GM12878 (cell line): ENCODE measurements at regions not wholly inside any gene's neighbourhood (a gene's known extent, or its start where the extent isn't known, plus 50 kb on each side); places are given as distances from the start of the nearest gene placed in this dataset.

Source experiments
- ATAC-seq: fragments of 200-7000 bp; cut with Tn5 transposase; 3 replicates; pipeline ENCODE4 v1.9.1; 2020; ENCODE audit warnings: mild to moderate bottlenecking, moderate library complexity
- BruUV-seq: library from RNA; stranded (reverse); fragments of 400-500 nt; replicated peaks from 2 replicates; lab custom pipeline; 2021; lab: Mats Ljungman, UMichigan
- CTCF ChIA-PET: fragments of 300-600 bp; sonication (Branson Sonifier 250); formaldehyde crosslinking; extraction: SDS; loops from one replicate; lab custom pipeline; 2021; ENCODE audit warnings: inconsistent platforms; lab: Yijun Ruan, JAX
- POLR2A ChIA-PET: fragments of 350-600 bp; formaldehyde crosslinking; extraction: SDS; loops from one replicate; lab custom pipeline; 2021; ENCODE audit warnings: inconsistent platforms; lab: Charles Lee
- RAD21 ChIA-PET: fragments of 300-600 bp; sonication (Branson Sonifier 250); formaldehyde crosslinking; loops from one replicate; lab custom pipeline; 2023; ENCODE audit warnings: antibody characterized with exemption; ENCODE audit not compliant: unreplicated experiment; lab: Charles Lee
- SMC1A ChIA-PET: fragments of 300-600 bp; sonication (Branson Sonifier 250); formaldehyde crosslinking; loops from one replicate; lab custom pipeline; 2023; ENCODE audit not compliant: unreplicated experiment, uncharacterized antibody; lab: Charles Lee
- DNase-seq: peaks from one replicate; pipeline ENCODE4 v3.0.0-alpha.2; 2011; ENCODE audit warnings: low read depth, low spot score
- FAIRE-seq: peaks from 3 replicates; lab custom pipeline; 2011; peaks lifted over from hg19 to GRCh38; lab: Jason Lieb, UNC
- H2AFZ ChIP-seq: 2 replicates; pipeline ENCODE4 v1.6.0; 2011; ENCODE audit warnings: low read depth, low read length, control low read depth; ENCODE audit not compliant: control insufficient read depth
- H3K27ac ChIP-seq: 2 replicates; pipeline ENCODE4 v1.5.1; 2011; ENCODE audit warnings: control low read depth; ENCODE audit not compliant: control insufficient read depth, insufficient read depth
- H3K27me3 ChIP-seq, 2 experiments: replicated peaks in 1 of 2; 2 replicates each; pipeline versions ENCODE4 v1.6.0 to v1.6.1; 2011; ENCODE audit warnings: low read length in 1 of 2; ENCODE audit not compliant: control insufficient read depth in 2 of 2, insufficient read depth in 2 of 2
- H3K36me3 ChIP-seq, 2 experiments: 2 replicates each; pipeline ENCODE4 v1.5.1; 2011; ENCODE audit warnings: low read length in 1 of 2; ENCODE audit not compliant: control insufficient read depth in 2 of 2, insufficient read depth in 2 of 2
- H3K4me1 ChIP-seq: 2 replicates; pipeline ENCODE4 v1.6.1; 2011; ENCODE audit warnings: mild to moderate bottlenecking, low read length, moderate library complexity, mixed read lengths; ENCODE audit not compliant: control insufficient read depth, insufficient read depth
- H3K4me2 ChIP-seq: 2 replicates; pipeline ENCODE4 v1.6.0; 2011; ENCODE audit warnings: control low read depth; ENCODE audit not compliant: control insufficient read depth, insufficient read depth
- H3K4me3 ChIP-seq: fragments of 200-600 bp; sonication (generic); 2 replicates; pipeline ENCODE4 v1.5.1; 2016
- H3K79me2 ChIP-seq: 2 replicates; pipeline ENCODE4 v1.6.0; 2011; ENCODE audit warnings: low read length; ENCODE audit not compliant: control insufficient read depth, insufficient read depth
- H3K9ac ChIP-seq: 2 replicates; pipeline ENCODE4 v1.8.0; 2011; ENCODE audit warnings: low read length, control low read depth, mixed read lengths; ENCODE audit not compliant: control insufficient read depth, insufficient read depth
- H3K9me3 ChIP-seq: replicated peaks from 3 replicates; pipeline ENCODE4 v1.5.1; 2011; ENCODE audit warnings: mild to moderate bottlenecking, low read length; ENCODE audit not compliant: control insufficient read depth, insufficient read depth
- H4K20me1 ChIP-seq: 2 replicates; pipeline ENCODE4 v1.6.0; 2011; ENCODE audit not compliant: control insufficient read depth, insufficient read depth
- ATF7 ChIP-seq: fragments of 450-650 bp; IDR thresholded peaks from 2 replicates; pipeline ENCODE4 v1.6.1; 2016; ENCODE audit warnings: low read depth, mild to moderate bottlenecking
- BRCA1 ChIP-seq: IDR thresholded peaks from 2 replicates; pipeline ENCODE4 v1.6.1; 2011; ENCODE audit warnings: low read depth, low read length, improper control_type of control experiment
- EP300 ChIP-seq, 2 experiments: fragments of 150-350 bp in 1 of 2; IDR thresholded peaks; 2 replicates each; pipeline ENCODE4 v1.6.1; 2011 to 2012; ENCODE audit warnings: low read depth in 2 of 2, low read length in 2 of 2, borderline replicate concordance in 1 of 2, improper control_type of control experiment in 1 of 2, inconsistent platforms in 1 of 2; ENCODE audit not compliant: control insufficient read depth in 1 of 2
- FOS ChIP-seq: IDR thresholded peaks from 3 replicates; pipeline ENCODE4 v1.6.1; 2011; ENCODE audit warnings: borderline replicate concordance; ENCODE audit not compliant: insufficient read length; ENCODE audit errors: extremely low read depth
- HCFC1 ChIP-seq: fragments of 150-350 bp; IDR thresholded peaks from 2 replicates; pipeline ENCODE4 v1.6.1; 2014; ENCODE audit warnings: low read length
- MEF2A ChIP-seq: IDR thresholded peaks from 2 replicates; pipeline ENCODE4 v1.6.1; 2011; ENCODE audit warnings: low read depth, mild to moderate bottlenecking, low read length, moderate library complexity; ENCODE audit not compliant: insufficient read depth
- MTA3 ChIP-seq: IDR thresholded peaks from 2 replicates; pipeline ENCODE4 v1.6.1; 2012; ENCODE audit warnings: low read length, inconsistent platforms, borderline replicate concordance
- MXI1 ChIP-seq: fragments of 150-350 bp; IDR thresholded peaks from 2 replicates; pipeline ENCODE4 v1.6.1; 2011; ENCODE audit warnings: low read depth, mild to moderate bottlenecking, inconsistent platforms, low read length, improper control_type of control experiment
- MYB ChIP-seq: fragments of 150-350 bp; IDR thresholded peaks from 2 replicates; pipeline ENCODE4 v1.6.1; 2014; ENCODE audit warnings: mild to moderate bottlenecking, low read depth, low read length, borderline replicate concordance
- NBN ChIP-seq: fragments of 450-650 bp; IDR thresholded peaks from 2 replicates; pipeline ENCODE4 v1.6.1; 2016
- NFYA ChIP-seq: IDR thresholded peaks from 2 replicates; pipeline ENCODE4 v1.6.1; 2011; ENCODE audit warnings: low read depth, mild to moderate bottlenecking, low read length, improper control_type of control experiment, borderline replicate concordance
- NFYB ChIP-seq: IDR thresholded peaks from 2 replicates; pipeline ENCODE4 v1.6.1; 2011; ENCODE audit warnings: low read depth, mild to moderate bottlenecking, low read length, improper control_type of control experiment, moderate library complexity; ENCODE audit not compliant: insufficient read depth
- RCOR1 ChIP-seq: conservative IDR thresholded peaks from 2 replicates; pipeline ENCODE4 v1.6.1; 2012; ENCODE audit warnings: low read depth, low read length, improper control_type of control experiment
- TBL1XR1 ChIP-seq: IDR thresholded peaks from 2 replicates; pipeline ENCODE4 v1.6.1; 2012; ENCODE audit warnings: low read depth, low read length, improper control_type of control experiment
- WGBS: methylation state at CpG from one replicate; pipeline ENCODE4 v1.1.6; 2016; ENCODE audit warnings: low lambda C conversion rate; ENCODE audit not compliant: insufficient replicate concordance, insufficient coverage; ENCODE audit errors: missing lambda C conversion rate; 5-methylcytosine and 5-hydroxymethylcytosine counted together
- in situ Hi-C: fragments of 300-500 bp; cut with MboI; formaldehyde crosslinking; loops from 9 replicates; pipeline ENCODE4 v1.14.3; 2018; ENCODE audit warnings: mixed read lengths
- intact Hi-C: fragments of 100-400 bp; cut with micrococcal nuclease; formaldehyde crosslinking; loops from one replicate; pipeline ENCODE4 v1.14.2; 2022; ENCODE audit not compliant: unreplicated experiment
- TF ChIP-seq, protein P1 (sequence below): fragments of 450-650 bp; IDR thresholded peaks from 2 replicates; pipeline ENCODE4 v1.6.1; 2014; ENCODE audit warnings: mild to moderate bottlenecking
- TF ChIP-seq, protein P2 (sequence below): fragments of 450-650 bp; formaldehyde crosslinking; IDR thresholded peaks from 2 replicates; pipeline ENCODE4 v1.5.0; 2022; ENCODE audit warnings: mild to moderate bottlenecking, missing genetic modification characterization
- TF ChIP-seq, protein P3 (sequence below): IDR thresholded peaks from 2 replicates; pipeline ENCODE4 v1.6.1; 2011; ENCODE audit warnings: borderline replicate concordance, low read depth, mild to moderate bottlenecking, moderate library complexity, mixed read lengths, low read length; ENCODE audit not compliant: insufficient read depth; ENCODE audit errors: extremely low read length

DNA sequence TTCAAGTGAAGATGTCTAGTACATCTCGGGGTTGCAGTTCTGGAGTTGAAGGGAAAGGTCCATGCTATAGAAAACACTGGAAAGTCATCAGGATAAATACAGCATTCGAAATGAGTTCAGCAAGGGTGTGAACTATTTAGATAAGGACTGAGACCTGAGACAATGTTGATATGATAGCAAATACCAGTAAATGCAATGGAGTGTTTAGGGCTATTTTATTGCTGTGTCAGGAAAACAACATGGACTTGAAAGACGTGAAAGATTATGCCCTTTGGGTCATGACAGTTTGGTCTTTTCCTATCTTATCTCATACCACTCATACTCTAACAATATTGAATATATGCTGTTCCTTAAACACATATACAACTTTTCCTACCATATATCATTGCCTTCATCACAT is 1776.2 kb upstream of the SEL1L start (continued):
- TF ChIP-seq MEF2A (no peak), MYB (no peak), NBN (no peak)

DNA sequence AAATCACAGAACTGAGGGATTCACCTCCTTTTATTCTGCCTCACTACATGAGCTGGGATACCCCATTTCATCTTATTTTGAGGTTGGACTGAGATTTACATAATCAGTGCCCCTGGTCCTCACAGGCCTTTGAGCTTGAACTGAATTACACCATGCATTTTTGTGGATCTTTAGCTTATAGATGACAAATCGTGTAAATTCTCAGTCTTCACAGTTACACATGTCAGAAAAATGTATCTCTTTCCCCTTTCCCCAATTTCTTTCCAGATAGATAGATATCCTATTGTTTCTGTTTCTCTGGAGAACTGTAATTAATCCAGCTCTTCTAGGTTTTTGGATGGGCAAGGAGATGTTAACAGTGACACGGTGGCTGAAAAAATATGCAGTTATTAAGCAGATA is 1778.9 kb upstream of the SEL1L start:
- Histone ChIP-seq H3K27ac (no peak overlapping the region), H3K4me2 (no peak overlapping the region), H3K9ac (no peak overlapping the region), H3K4me1 (no peaks in the 10 kb centered on the region), H3K9me3 (no peaks in the 10 kb centered on the region), H3K27me3 (no peaks in the 10 kb centered on the region), H4K20me1 (no peaks in the 10 kb centered on the region), H3K79me2 (no peaks in the 10 kb centered on the region), H3K36me3 (no peaks in the 10 kb centered on the region), H2AFZ (no peak overlapping the region), H3K4me3 (no peak overlapping the region)
- no peak for FAIRE-seq
- intact Hi-C loops = no loop called here
- no TSS peak for BruUV-seq
- 0% methylated on average over 2 of the region's 2 CpGs for WGBS
- in situ Hi-C loops = no loop called here
- no peak for ATAC-seq
- CTCF ChIA-PET = interaction anchor here (2.9 kb wide), 1 partner anchor 12 kb away, joined by 12 read pairs; no protein-coding TSS in a partner anchor
- TF ChIP-seq NFYB (no peak), NFYA (no peak), FOS (no peak), HCFC1 (no peak), TBL1XR1 (no peak), RCOR1 (no peak), ATF7 (no peak), MXI1 (no peak), MTA3 (no peak), EP300 (IDR thresholded peaks at IDR 0.05; ENCODE audit: borderline replicate concordance in 1 of 2, control insufficient read depth in 1 of 2, low read depth in 2 of 2, low read length in 2 of 2) (no peak), BRCA1 (no peak)
- TF ChIP-seq, protein P1, sequence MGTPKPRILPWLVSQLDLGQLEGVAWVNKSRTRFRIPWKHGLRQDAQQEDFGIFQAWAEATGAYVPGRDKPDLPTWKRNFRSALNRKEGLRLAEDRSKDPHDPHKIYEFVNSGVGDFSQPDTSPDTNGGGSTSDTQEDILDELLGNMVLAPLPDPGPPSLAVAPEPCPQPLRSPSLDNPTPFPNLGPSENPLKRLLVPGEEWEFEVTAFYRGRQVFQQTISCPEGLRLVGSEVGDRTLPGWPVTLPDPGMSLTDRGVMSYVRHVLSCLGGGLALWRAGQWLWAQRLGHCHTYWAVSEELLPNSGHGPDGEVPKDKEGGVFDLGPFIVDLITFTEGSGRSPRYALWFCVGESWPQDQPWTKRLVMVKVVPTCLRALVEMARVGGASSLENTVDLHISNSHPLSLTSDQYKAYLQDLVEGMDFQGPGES = no peak
- TF ChIP-seq, protein P2, sequence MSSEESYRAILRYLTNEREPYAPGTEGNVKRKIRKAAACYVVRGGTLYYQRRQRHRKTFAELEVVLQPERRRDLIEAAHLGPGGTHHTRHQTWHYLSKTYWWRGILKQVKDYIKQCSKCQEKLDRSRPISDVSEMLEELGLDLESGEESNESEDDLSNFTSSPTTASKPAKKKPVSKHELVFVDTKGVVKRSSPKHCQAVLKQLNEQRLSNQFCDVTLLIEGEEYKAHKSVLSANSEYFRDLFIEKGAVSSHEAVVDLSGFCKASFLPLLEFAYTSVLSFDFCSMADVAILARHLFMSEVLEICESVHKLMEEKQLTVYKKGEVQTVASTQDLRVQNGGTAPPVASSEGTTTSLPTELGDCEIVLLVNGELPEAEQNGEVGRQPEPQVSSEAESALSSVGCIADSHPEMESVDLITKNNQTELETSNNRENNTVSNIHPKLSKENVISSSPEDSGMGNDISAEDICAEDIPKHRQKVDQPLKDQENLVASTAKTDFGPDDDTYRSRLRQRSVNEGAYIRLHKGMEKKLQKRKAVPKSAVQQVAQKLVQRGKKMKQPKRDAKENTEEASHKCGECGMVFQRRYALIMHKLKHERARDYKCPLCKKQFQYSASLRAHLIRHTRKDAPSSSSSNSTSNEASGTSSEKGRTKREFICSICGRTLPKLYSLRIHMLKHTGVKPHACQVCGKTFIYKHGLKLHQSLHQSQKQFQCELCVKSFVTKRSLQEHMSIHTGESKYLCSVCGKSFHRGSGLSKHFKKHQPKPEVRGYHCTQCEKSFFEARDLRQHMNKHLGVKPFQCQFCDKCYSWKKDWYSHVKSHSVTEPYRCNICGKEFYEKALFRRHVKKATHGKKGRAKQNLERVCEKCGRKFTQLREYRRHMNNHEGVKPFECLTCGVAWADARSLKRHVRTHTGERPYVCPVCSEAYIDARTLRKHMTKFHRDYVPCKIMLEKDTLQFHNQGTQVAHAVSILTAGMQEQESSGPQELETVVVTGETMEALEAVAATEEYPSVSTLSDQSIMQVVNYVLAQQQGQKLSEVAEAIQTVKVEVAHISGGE (CRISPR knock-in tag) = no peak
- TF ChIP-seq, protein P3, sequence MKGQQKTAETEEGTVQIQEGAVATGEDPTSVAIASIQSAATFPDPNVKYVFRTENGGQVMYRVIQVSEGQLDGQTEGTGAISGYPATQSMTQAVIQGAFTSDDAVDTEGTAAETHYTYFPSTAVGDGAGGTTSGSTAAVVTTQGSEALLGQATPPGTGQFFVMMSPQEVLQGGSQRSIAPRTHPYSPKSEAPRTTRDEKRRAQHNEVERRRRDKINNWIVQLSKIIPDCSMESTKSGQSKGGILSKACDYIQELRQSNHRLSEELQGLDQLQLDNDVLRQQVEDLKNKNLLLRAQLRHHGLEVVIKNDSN = no peak
- RAD21 ChIA-PET = no interaction called here
- DNase-seq = no peak
- POLR2A ChIA-PET = no interaction called here
- SMC1A ChIA-PET = no interaction called here
